ENCODE measurements at regions not wholly inside any gene's neighbourhood (a gene's known extent, or its start where the extent isn't known, plus 50 kb on each side); places are given as distances from the start of the nearest gene placed in this dataset.

GRCh38 chrX:5733501-5733900 is 495.2 kb downstream of the NLGN4X start:
- Histone ChIP-seq H3K9ac (ENCODE audit: control insufficient read depth, extremely low read depth, insufficient read depth, low read length) (no peak overlapping the region), H3K9me3 (ENCODE audit: control insufficient read depth, low read depth, low read length) (peaks cover 2% of the 10 kb centered on the region), H3K79me2 (ENCODE audit: control insufficient read depth, insufficient read depth, low read length) (no peaks in the 10 kb centered on the region), H3K27me3 (ENCODE audit: control insufficient read depth, extremely low read depth, insufficient read depth, low read length) (no peaks in the 10 kb centered on the region), H3K4me2 (ENCODE audit: control insufficient read depth, extremely low read depth, insufficient read depth, low read depth, low read length) (no peak overlapping the region), H2AFZ (ENCODE audit: control insufficient read depth, low read length) (no peak overlapping the region), H3K9me1 (ENCODE audit: control insufficient read depth, extremely low read depth, insufficient read depth, low read length) (no peaks in the 10 kb centered on the region), H3K27ac (ENCODE audit: control insufficient read depth, insufficient read depth, low read length) (no peak overlapping the region), H4K20me1 (ENCODE audit: control insufficient read depth, extremely low read depth, insufficient read depth, low read length) (no peaks in the 10 kb centered on the region), H3K4me3 (ENCODE audit: control insufficient read depth in 2 of 3, extremely low read depth in 1 of 3, insufficient read depth in 2 of 3, low read depth in 1 of 3, low read length in 3 of 3) (no peak overlapping the region), H3K4me1 (ENCODE audit: control insufficient read depth, extremely low read depth, insufficient read depth, low read length) (no peaks in the 10 kb centered on the region), H3K36me3 (ENCODE audit: control insufficient read depth in 2 of 2, extremely low read depth in 1 of 2, insufficient read depth in 2 of 2, low read length in 2 of 2) (no peaks in the 10 kb centered on the region)
- TF ChIP-seq CTCF (optimal IDR thresholded peaks at IDR 0.05 in 1 of 3, IDR thresholded peaks at IDR 0.05 in 1 of 3, conservative IDR thresholded peaks at IDR 0.05 in 1 of 3; ENCODE audit: extremely low read depth in 1 of 3, insufficient read depth in 2 of 3, low read length in 3 of 3), result no peak
- DNase-seq (ENCODE audit: low read depth, low spot score) (no peak), FAIRE-seq (no peak)
- dilution Hi-C loops (cut with MboI; ENCODE audit: extremely low pct_ligation_motif_present, low sequenced_read_pairs), result no loop called here

- no peaks in the 10 kb centered on the region for H3K27me3 ChIP-seq (ENCODE audit: control insufficient read depth, extremely low read depth, insufficient read depth, low read length)
- no peak overlapping the region for H3K4me3 ChIP-seq (ENCODE audit: control insufficient read depth in 2 of 3, extremely low read depth in 1 of 3, insufficient read depth in 2 of 3, low read depth in 1 of 3, low read length in 3 of 3)
- DNase-seq (ENCODE audit: low read depth, low spot score), result no peak
- no peak for FAIRE-seq
- TF ChIP-seq EZH2 (IDR thresholded peaks at IDR 0.05; ENCODE audit: low read length), result no peak
- no peak for TF ChIP-seq CTCF (optimal IDR thresholded peaks at IDR 0.05 in 1 of 3, IDR thresholded peaks at IDR 0.05 in 1 of 3, conservative IDR thresholded peaks at IDR 0.05 in 1 of 3; ENCODE audit: extremely low read depth in 1 of 3, insufficient read depth in 2 of 3, low read length in 3 of 3)
- H3K27ac ChIP-seq (ENCODE audit: control insufficient read depth, insufficient read depth, low read length), result no peak overlapping the region
- no peaks in the 10 kb centered on the region for H3K4me1 ChIP-seq (ENCODE audit: control insufficient read depth, extremely low read depth, insufficient read depth, low read length)
- H3K9me1 ChIP-seq (ENCODE audit: control insufficient read depth, extremely low read depth, insufficient read depth, low read length), result no peaks in the 10 kb centered on the region
- H3K4me2 ChIP-seq (ENCODE audit: control insufficient read depth, extremely low read depth, insufficient read depth, low read depth, low read length), result no peak overlapping the region
- no peaks in the 10 kb centered on the region for H3K79me2 ChIP-seq (ENCODE audit: control insufficient read depth, insufficient read depth, low read length)
- peaks cover 2% of the 10 kb centered on the region for H3K9me3 ChIP-seq (ENCODE audit: control insufficient read depth, low read depth, low read length)
- H3K9ac ChIP-seq (ENCODE audit: control insufficient read depth, extremely low read depth, insufficient read depth, low read length), result no peak overlapping the region
- dilution Hi-C loops (cut with MboI; ENCODE audit: extremely low pct_ligation_motif_present, low sequenced_read_pairs), result no loop called here
- no peak overlapping the region for H2AFZ ChIP-seq (ENCODE audit: control insufficient read depth, low read length)
- H3K36me3 ChIP-seq (ENCODE audit: control insufficient read depth in 2 of 2, extremely low read depth in 1 of 2, insufficient read depth in 2 of 2, low read length in 2 of 2), result no peaks in the 10 kb centered on the region
- H4K20me1 ChIP-seq (ENCODE audit: control insufficient read depth, extremely low read depth, insufficient read depth, low read length), result no peaks in the 10 kb centered on the region
These were observed 498.1 kb downstream of the NLGN4X start for GRCh38 chrX:5730556-5730955.
